HG03045 (cell line): ENCODE measurements at regions not wholly inside any gene's neighbourhood (a gene's known extent, or its start where the extent isn't known, plus 50 kb on each side); places are given as distances from the start of the nearest gene placed in this dataset.

Source experiments
- ATAC-seq: cut with Tn5 transposase; IDR thresholded peaks from one replicate; pipeline ENCODE4 v1.9.1; 2021; ENCODE audit warnings: mild to moderate bottlenecking, moderate library complexity; ENCODE audit not compliant: unreplicated experiment

- no peak for ATAC-seq
Observed at GRCh38 chr2:15701341-15701907, 109.8 kb downstream of the DDX1 start.

- ATAC-seq, result no peak
Observed at GRCh38 chr2:15701991-15702390, 110.3 kb downstream of the DDX1 start.

GRCh38 chr2:15702452-15702851 is 110.8 kb downstream of the DDX1 start:
- no peak for ATAC-seq

- no peak for ATAC-seq
Observed at GRCh38 chr2:15703365-15703869, 111.7 kb downstream of the DDX1 start.

GRCh38 chr2:15704086-15704787 is 112.6 kb downstream of the DDX1 start:
- no peak for ATAC-seq

- ATAC-seq, result no peak
Observed at GRCh38 chr2:15704788-15705115, 113.1 kb downstream of the DDX1 start.

- no peak for ATAC-seq
Observed at GRCh38 chr2:15705310-15705709, 113.6 kb downstream of the DDX1 start.

GRCh38 chr2:15705839-15706386 is 114.2 kb downstream of the DDX1 start:
- ATAC-seq, result no peak

GRCh38 chr2:15706424-15706823 is 114.8 kb downstream of the DDX1 start:
- ATAC-seq, result no peak

GRCh38 chr2:15706986-15707632 is 115.4 kb downstream of the DDX1 start:
- no peak for ATAC-seq

- ATAC-seq, result no peak
Observed at GRCh38 chr2:15708161-15708560, 116.5 kb downstream of the DDX1 start.

GRCh38 chr2:15708865-15709820 is 117.5 kb downstream of the DDX1 start:
- ATAC-seq, result no peak

- no peak for ATAC-seq
Observed at GRCh38 chr2:15711126-15711860, 119.6 kb downstream of the DDX1 start.

- ATAC-seq, result no peak
Observed at GRCh38 chr2:15712551-15713342, 121.1 kb downstream of the DDX1 start.

GRCh38 chr2:15713475-15713874 is 121.8 kb downstream of the DDX1 start:
- ATAC-seq, result no peak

- no peak for ATAC-seq
Observed at GRCh38 chr2:15714002-15714401, 122.3 kb downstream of the DDX1 start.

- no peak for ATAC-seq
Observed at GRCh38 chr2:15714609-15715008, 122.9 kb downstream of the DDX1 start.

- no peak for ATAC-seq
Observed at GRCh38 chr2:15715596-15715995, 123.9 kb downstream of the DDX1 start.
